ENCODE measurements at regions not wholly inside any gene's neighbourhood (a gene's known extent, or its start where the extent isn't known, plus 50 kb on each side); places are given as distances from the start of the nearest gene placed in this dataset.

- TF ChIP-seq CTCF (IDR thresholded peaks at IDR 0.05), result no peak
- no peak for TF ChIP-seq EZH2 (IDR thresholded peaks at IDR 0.05; ENCODE audit: borderline replicate concordance, insufficient read depth, low read depth, low read length, poor library complexity, severe bottlenecking)
Observed at GRCh38 chr6:131471331-131471730, 101.7 kb upstream of the ARG1 start.

All from B cell (primary cell).